ENCODE measurements at regions not wholly inside any gene's neighbourhood (a gene's known extent, or its start where the extent isn't known, plus 50 kb on each side); places are given as distances from the start of the nearest gene placed in this dataset.
A peak's percentile ranks its signal among the peaks of the same experiment; 100 is the strongest.
"Not testable (repeated sequence)": the region's sequence is repeated elsewhere in the genome, so short reads cannot be mapped to it uniquely, and the experiment has no call there.

DNA sequence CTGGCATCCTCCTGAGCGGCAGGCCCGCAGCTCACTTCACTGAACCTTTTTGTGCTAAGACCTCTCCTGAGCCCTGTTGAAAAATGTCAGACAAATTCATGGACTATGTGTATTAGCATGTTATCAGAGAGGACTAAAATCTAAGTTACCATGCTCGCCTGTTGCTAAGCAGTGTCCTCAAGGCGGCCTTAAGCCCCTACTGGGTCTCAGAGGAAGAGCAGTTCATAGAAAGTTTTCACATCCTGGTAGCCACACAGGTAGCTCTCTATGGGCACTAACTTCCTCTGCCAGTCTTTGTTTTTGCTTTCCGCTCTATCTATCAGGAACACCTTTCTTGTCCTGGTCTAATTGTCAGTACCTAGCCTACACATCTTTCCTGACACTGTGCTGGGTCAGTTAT is 306.6 kb upstream of the MIS18BP1 start:
- DNase-seq (ENCODE audit: low spot score): no peak

DNA sequence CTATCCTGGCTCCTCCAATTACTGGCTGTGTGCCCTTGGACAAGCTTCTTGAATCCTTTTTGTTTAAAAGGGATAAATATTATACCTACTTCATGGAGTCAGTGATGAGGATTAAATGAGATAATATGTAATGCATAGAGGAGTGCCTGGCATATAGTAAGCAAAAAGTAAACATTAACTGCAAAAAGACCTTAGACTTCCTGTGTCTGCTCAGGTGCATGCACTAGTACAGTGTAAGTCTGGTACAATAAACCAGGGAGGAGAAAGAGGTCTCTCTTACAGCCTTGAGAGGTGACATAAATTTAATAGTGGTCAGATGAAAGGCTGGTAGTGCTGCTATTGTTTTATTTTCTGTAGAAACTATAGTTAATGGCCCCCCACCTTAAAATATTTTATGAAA is 305.2 kb upstream of the MIS18BP1 start:
- no peak for DNase-seq (ENCODE audit: low spot score)

DNA sequence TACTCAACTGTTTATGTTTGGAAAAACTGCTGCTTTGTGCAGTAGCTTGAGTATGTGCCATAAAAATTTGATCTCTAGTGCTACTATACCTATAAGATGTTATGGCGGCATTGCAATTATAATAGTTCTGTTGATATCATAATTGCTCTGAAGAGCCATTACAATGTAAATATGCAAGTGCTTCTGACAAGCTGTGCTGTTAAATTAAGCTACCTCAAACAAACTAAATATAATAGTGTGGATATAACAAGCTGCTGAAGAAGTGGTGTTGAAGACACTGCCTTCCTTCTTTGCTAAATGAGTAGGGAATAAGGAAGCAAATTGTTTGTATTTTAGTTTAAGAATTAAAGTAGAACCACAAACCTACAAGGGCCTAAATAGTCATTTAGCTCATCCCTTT is 301.0 kb upstream of the MIS18BP1 start:
- DNase-seq (ENCODE audit: low spot score): no peak

DNA sequence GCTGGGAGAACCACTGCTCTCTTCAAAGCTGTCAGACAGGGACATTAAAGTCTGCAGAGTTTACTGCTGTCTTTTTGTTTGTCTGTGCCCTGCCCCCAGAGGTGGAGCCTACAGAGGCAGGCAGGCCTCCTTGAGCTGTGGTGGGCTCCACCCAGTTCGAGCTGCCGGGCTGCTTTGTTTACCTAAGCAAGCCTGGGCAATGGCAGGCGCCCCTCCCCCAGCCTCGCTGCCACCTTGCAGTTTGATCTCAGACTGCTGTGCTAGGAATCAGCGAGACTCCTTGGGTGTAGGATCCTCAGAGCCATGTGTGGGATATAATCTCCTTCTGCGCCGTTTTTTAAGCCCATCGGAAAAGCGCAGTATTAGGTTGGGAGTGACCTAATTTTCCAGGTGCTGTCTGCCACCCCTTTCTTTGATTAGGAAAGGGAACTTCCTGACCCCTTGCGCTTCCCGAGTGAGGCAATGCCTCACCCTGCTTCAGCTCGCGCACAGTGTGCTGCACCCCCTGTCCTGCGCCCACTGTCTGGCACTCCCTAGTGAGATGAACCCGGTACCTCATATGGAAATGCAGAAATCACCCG is 298.3 kb upstream of the MIS18BP1 start:
- DNase-seq (ENCODE audit: low spot score): not testable (repeated sequence)

DNA sequence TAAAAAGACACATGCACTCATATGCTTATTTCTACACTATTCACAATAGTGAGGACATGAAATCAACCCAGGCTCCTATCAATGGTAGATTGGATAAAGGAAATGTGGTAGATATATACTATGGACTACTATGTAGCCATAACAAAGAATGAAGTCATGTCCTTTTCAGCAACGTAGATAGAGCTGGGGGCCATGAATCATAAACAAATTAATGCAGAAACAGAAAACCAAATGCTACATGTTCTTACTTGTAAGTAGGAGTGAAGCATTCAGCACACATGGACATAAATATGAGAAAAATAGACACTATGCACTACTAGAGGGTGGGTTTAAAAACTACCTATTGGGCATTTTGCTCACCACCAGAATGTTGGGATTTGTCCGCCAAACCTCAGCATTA is 278.0 kb upstream of the MIS18BP1 start:
- no peak for DNase-seq (ENCODE audit: low spot score)

DNA sequence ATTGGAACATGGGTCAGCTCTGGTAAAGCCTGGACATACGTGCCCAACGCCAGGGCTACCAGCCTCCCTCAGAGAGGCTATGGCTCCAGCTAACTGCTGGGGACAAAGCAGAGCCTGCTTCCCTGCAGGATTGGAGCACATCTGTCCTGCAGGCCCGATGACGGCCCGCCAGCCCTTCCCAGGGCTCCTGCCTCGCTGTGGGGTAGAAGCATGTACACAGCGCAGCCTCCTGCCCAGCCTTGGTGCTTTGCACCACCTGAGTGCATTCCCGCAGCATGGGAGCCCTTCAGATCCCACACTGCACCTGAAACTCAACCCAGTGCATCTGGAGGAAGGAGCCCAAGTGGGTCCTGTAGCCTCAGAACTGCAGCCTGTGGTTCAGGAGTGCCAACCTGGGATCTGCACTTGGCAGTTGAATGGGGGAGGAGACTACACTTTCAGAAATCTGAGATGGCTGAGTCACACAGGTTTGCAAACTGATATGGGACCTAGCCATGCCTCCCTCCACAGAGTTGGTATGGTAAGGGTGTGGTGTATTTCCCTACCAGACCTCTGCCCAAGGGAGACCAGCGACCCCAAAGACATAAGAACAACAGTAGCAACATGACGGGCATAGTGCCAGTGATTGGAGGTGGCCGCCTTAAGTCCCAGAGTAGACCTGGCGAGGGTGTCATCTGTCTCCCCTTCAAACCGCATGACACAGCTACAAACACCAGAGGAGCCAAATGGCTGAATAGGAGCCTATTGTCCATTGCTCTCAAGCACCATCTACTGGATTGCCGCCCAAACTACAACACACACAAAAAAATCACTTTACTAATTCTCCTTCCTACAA is 273.9 kb upstream of the MIS18BP1 start:
- DNase-seq (ENCODE audit: low spot score): no peak

DNA sequence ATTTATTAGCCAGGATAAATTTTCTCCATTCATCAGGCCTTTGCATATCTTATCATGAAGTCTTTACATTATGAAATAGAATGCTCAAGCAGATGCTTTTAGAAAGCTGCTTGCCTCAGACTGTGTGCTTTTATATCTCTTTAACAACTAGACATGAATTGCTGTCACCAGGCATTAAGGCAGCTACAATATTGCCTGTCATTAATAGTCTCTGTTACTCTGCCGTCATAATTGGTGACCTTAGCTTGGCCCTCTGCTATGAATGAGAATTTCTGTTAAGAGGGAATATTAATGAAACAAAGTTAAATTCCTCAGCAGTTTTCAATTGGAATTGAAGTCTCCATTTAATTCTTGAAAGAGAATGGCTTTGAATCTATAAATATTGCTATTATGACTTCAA is 266.8 kb upstream of the MIS18BP1 start:
- no peak for DNase-seq (ENCODE audit: low spot score)

DNA sequence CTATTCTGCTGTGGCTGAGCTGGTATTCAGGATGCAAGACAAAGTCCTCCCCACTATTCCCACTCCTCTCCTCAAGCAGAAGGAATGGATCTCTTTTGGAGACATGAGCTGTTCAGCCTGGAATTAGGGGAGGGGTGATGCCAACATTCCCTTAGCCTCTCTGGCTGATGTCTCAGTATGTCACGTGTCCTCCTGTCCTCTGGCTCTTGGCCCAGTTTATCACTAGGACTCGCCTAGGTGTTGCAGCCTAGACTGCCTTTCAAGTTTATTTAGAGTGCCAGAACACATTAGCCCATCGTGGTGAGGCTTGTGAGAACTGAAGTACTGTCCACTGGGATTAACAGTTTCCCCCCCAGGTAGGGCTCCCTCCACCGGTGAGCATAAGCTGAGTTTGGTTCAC is 239.9 kb upstream of the MIS18BP1 start:
- no peak for DNase-seq (ENCODE audit: low spot score)

DNA sequence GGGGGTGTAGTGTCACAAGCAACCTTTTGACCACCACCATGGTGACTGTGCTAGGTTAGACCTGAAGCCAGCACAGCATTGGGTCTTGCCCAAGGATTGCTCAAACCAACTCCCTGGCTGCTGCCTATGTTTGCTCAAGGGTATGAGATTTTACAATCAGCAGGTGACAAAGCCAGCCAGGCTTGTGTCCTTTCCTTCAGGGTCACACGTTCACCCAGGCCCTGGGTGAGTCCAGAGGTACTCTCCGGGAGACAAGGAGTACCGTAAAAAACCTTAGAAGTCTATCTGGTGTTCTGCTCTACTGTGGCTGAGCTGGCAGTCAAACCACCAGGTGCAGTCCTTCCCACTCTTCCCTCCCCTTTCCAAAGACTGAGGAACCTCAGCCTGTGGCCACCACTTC is 238.9 kb upstream of the MIS18BP1 start:
- no peak for DNase-seq (ENCODE audit: low spot score)

DNA sequence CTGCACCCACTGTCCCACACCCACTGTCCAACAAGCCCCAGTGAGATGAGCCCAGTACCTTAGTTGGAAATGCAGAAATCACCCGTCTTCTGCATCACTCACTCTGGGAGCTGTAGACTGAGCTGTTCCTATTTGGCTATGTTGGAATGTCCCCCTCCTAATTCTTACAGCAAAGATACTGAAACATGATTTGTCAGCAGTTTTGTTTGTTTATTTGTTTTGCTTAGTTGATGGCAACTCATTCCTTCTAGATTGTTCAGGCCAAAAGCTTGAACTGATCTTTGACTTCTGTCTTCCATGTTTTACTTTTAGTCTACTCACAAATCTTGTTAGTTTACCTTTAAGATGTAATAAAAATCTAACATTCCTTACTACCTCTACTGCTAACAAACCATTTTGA is 233.6 kb upstream of the MIS18BP1 start:
- DNase-seq (ENCODE audit: low spot score): no peak

DNA sequence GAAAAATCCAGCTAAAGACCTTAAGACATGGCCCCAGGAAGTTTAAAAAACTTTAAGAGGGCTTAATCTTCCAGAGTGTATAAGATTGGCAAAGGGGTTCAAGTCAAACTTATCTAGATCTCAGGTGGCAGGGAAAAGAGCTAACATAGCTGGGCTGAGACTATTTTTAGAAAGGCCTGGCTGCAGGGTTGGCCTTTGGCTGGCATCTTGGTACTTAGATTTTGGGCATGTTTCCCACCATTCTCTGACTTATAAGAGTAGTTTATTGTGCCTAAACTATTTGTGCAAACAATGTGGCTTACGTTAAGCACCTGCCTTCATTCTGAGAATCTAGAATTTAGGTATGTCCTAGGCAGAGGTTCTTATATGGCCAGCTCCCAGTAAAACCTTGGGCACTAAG is 214.0 kb upstream of the MIS18BP1 start:
- no peak for DNase-seq (ENCODE audit: low spot score)

DNA sequence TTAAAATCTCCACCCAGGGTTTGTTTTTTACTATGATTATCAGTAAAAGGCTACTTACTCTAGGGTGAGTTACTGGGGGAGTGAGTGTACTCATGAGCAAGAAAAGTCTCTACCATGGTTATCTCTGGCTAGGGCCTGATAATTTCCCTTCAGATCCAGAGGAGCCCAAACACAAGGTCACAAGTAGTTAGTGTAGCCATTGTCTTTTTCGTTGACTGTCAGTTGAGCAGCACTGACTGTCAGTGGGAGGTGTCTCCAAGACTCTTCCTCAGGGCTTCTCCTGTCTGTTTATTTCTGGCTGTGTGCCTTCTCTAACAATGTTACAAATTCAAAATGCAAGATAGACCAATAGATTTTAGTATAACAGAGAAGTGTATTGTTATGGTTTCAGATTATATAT is 181.2 kb upstream of the MIS18BP1 start:
- DNase-seq (ENCODE audit: low spot score): no peak

DNA sequence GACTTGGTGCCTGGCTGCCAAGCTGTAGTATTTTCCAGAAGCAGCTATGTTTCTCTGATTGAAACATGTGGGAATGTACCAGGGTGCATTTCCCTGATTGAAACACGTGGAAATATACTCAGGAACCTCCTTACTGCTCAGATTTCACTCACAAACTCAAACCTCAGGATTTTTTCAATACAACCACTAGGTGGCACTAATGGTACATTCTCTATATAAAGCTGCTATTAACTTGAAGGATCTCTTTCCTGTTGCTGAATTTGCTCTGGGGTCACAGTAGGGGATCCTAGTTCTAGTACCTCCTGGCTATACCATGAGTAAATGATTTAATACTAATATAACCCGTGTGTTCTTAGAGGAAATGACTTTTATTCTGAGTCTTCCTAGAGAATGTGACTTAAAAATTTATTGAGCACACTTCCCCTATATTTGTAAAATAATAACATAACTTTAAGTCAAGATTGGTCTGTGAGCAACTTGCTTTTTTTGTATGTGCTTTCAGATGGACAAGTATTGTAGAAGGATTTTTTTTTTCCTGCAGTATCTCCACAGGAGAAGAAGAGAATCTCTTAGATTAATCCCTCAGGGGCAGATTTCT is 173.8 kb upstream of the MIS18BP1 start:
- DNase-seq (ENCODE audit: low spot score): peak; percentile 23

DNA sequence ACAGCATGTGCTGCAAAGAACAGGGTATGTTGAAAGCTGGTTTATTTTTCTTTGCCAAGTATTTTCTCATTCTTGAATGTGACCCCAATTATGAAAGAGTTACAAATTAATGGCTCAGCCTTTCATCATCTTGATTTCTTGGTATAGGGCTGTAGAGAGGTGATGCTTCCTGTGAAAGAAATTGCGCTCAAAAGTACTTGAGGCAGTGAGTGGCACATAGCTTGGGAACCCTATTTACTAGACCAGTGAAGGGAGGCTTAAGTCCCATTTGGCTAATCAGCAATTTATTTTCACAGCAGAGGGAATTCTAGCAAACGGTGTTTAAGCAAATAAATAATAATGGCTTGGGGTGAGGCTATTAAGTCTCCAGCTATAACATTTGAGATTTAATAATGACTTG is 153.9 kb upstream of the MIS18BP1 start:
- DNase-seq (ENCODE audit: low spot score): no peak

DNA sequence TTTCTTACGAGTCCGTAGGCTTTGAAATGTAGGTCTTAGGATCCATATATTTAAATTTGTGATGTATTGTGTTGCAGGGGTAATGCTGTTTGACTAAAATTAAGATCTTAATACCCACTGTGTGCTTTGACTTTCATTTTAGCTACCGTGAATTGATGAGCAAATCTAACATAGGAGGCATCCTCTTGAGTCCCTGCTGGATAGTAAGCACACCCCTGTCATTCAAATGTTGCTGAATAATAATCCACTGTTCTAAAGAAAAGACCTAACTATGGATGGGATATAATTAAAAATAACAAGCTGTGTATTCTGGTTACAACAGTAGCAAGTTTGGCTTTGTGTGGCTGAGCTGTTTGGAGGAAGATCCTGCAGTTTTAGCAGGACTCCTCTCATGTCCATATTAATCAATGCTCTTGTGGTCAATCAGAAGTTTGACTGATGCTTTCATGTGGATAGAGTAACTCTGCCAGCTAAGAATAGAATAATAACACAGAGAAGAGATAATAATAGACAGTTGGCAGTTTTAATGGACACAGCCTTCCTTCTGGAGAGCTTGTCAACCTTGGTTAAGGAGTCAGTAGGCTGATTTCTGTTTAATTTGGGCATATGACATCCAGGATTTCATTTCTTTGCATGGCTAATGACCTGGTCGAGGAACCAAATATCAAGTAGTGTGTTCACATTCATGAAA is 148.1 kb upstream of the MIS18BP1 start:
- DNase-seq (ENCODE audit: low spot score): no peak

DNA sequence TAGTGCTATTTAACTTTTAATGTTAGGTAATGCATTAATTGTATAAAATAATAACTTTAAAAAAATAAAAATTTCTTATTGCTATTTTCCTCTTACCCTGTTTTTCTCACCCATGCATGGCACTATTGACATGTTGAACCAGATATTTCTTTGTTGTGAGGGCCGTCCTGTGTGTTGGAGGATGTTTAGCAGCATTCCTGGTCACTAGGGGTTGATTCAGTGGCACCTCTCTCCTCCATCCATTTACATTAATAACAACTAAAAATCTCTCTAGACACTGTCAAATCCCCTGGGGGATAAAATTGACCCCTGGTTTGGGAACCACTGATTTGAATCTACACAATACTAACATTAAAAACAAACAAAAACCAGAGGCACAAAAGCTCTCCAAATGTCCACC is 147.5 kb upstream of the MIS18BP1 start:
- no peak for DNase-seq (ENCODE audit: low spot score)

DNA sequence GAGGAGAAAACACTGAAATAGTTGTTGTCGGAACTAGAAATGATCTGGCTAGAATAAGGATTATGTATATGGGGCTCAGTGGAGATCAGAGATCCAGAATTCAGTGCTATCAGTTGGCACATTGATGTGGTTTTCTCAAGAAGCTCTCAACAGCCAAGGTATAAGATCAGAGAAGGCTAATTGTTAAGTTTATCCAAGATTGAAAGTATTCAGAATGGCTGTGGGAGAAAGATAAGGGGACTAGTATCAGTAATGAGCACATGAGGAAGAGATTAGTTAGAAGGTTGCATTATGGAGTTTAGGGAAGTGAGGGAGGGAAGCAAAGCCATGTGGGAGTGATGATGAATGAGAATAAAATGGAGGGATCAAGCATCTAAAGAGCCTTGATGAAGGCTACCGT is 128.1 kb upstream of the MIS18BP1 start:
- no peak for DNase-seq (ENCODE audit: low spot score)

DNA sequence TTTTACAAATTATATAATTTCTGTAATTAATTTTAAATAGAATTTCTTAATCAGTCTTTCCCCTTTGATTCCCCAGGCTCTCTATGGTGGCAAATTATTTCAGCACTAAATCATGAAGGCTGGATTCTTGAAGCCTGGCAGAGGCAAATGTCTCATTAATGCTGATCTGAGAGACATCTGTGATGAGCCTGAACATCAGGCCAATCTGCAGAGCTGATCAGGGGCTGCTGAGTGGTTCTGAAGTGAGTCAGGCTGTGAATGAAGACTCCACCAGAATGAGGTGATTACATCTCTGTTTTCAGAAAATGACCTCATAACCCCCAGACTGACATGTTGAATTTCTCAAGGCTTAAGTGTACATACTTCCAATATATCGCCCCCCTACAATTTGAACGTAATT is 124.2 kb upstream of the MIS18BP1 start:
- no peak for DNase-seq (ENCODE audit: low spot score)

DNA sequence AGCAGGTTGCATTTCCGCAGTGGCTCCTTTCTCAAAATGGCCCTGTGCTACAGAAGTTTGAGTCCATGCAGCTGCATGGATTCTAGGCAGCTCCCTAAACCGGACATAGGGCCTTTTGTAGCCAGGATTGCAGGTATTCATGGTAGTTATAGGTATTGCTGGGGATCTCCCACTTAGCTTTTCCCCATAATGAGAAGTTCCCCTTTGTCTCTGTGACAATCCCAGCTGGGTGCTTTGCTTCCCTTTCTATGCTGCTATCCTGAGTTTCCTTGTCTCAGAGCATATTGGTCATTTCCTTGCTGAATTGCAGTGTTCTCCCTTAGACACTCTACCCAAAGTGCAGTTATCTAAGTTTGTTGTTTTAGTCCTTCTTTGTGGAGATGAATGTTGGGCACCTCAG is 120.9 kb upstream of the MIS18BP1 start:
- DNase-seq (ENCODE audit: low spot score): no peak

DNA sequence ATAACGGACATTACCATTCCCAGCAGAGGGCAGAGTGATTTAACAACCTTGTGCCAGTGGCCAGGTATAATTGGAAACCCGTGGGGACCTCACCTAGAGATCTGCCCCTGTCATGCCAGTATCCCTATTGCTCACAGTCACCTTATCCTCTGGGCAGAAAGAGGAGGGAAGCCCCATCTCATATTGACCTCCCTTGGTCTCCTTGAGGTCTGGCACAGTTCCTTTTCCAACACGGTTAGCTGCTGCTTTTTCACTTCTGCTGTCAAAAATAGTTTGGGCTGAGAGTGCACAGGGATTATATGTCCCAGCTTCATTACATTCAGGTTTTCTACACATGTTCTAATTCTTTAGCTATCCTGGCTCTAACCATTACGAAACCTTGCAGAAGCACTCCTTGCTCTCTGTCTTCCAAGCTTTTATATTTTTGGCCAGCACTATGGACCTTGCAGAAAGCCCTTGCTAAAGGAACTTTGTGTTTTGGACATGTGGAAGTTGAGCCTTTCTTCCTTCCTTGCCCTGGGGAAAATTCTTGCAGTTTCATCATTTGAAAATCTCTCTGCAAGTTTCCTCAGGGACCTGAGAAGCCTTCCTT is 111.7 kb upstream of the MIS18BP1 start:
- DNase-seq (ENCODE audit: low spot score): no peak

DNA sequence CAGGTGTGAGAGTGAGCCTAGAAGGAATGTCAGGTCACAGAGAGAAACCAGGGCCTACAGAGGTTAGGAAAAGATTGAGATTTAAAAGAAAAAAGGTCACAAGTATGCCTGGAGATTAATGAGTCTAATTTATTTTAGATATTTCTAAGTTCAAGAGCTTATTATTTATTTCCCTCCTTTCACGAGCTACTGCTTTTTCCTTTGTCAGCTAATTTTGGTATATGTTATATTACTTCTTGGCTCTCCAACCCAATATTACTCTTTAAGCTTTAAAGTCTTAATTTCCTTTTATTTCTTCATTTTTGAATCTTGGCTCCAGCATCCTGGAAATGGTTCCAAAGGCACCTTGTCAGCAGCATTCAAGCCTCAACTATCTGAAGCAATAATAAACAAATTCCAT is 109.5 kb upstream of the MIS18BP1 start:
- no peak for DNase-seq (ENCODE audit: low spot score)

DNA sequence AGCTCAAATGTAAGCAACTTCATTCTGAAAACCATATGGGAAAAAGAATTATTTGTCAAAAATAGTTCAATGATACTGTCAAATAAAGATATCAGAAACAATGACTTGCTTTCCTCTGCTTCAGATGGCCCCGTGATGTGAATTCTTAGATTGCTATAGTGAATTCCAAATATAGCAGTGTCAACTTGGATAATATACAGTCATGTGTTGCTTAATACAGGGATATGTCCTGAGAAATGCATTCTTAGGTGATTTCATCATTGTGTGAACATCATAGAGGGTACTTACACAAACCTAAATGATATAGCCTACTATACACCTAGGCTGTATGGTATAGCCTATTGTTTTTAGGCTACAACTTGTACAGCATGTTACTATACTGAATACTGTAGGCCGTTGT is 108.7 kb upstream of the MIS18BP1 start:
- no peak for DNase-seq (ENCODE audit: low spot score)

DNA sequence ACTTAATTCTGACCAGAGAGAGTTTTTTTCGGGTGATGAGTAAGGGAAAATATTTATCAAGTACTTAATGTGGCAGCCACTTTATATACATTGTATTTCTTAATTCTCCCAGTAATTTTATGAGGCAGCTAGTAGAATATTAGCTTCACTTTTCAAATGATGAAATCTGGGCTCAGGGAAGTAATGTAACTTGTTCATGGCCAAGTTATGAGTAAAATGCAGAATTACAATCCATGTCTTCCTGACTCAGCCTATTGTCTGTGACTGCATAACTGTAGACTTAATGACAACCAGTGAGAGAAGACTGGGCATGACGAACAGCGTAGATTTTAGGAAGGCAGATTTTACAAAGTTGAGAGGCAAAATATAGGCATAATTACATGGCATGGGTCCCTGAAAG is 106.7 kb upstream of the MIS18BP1 start:
- DNase-seq (ENCODE audit: low spot score): no peak

Measured in putamen (tissue), 1 donor.